ENCODE measurements at regions not wholly inside any gene's neighbourhood (a gene's known extent, or its start where the extent isn't known, plus 50 kb on each side); places are given as distances from the start of the nearest gene placed in this dataset.

DNA sequence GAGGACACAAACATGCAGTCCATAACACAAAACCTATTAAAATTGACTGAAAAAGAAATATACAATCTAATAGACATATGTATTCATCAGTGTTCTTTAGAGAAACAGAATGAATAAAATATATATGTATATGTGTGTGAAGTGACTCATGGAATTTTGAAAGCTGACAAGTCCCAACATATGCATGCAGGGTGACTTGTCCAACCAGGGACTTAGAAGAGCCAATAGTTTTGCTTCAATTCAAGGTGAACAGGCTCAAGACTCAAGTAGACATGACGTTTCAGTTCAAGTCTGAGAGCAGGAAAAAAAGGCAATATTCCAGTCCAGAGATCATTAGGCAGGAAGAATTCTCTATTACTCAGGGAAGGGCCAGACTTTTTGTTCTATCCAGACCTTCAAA is 271.2 kb upstream of the SETBP1 start:
- CTCF ChIA-PET, result no interaction called here
- no peak for TF ChIP-seq FOSL1 (IDR thresholded peaks at IDR 0.05; ENCODE audit: low read depth)
- TF ChIP-seq JUND (IDR thresholded peaks at IDR 0.05), result no peak
- TF ChIP-seq, protein P1, sequence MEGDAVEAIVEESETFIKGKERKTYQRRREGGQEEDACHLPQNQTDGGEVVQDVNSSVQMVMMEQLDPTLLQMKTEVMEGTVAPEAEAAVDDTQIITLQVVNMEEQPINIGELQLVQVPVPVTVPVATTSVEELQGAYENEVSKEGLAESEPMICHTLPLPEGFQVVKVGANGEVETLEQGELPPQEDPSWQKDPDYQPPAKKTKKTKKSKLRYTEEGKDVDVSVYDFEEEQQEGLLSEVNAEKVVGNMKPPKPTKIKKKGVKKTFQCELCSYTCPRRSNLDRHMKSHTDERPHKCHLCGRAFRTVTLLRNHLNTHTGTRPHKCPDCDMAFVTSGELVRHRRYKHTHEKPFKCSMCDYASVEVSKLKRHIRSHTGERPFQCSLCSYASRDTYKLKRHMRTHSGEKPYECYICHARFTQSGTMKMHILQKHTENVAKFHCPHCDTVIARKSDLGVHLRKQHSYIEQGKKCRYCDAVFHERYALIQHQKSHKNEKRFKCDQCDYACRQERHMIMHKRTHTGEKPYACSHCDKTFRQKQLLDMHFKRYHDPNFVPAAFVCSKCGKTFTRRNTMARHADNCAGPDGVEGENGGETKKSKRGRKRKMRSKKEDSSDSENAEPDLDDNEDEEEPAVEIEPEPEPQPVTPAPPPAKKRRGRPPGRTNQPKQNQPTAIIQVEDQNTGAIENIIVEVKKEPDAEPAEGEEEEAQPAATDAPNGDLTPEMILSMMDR (IDR thresholded peaks at IDR 0.05 in 2 of 3, conservative IDR thresholded peaks at IDR 0.05 in 1 of 3; ENCODE audit: borderline replicate concordance in 1 of 3, insufficient read depth in 1 of 3, low read depth in 2 of 3, low read length in 2 of 3), result no peak
- TF ChIP-seq POLR2A (IDR thresholded peaks at IDR 0.05; ENCODE audit: borderline replicate concordance, extremely low read depth, insufficient read depth, insufficient read length), result no peak
- no peak for TF ChIP-seq YY1 (IDR thresholded peaks at IDR 0.05; ENCODE audit: extremely low read depth, insufficient replicate concordance, low read depth, low read length)
- no peak for TF ChIP-seq SP1 (IDR thresholded peaks at IDR 0.05; ENCODE audit: low read depth)
- TF ChIP-seq, protein P2, sequence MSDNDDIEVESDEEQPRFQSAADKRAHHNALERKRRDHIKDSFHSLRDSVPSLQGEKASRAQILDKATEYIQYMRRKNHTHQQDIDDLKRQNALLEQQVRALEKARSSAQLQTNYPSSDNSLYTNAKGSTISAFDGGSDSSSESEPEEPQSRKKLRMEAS (IDR thresholded peaks at IDR 0.05), result no peak
- TF ChIP-seq, protein P3, sequence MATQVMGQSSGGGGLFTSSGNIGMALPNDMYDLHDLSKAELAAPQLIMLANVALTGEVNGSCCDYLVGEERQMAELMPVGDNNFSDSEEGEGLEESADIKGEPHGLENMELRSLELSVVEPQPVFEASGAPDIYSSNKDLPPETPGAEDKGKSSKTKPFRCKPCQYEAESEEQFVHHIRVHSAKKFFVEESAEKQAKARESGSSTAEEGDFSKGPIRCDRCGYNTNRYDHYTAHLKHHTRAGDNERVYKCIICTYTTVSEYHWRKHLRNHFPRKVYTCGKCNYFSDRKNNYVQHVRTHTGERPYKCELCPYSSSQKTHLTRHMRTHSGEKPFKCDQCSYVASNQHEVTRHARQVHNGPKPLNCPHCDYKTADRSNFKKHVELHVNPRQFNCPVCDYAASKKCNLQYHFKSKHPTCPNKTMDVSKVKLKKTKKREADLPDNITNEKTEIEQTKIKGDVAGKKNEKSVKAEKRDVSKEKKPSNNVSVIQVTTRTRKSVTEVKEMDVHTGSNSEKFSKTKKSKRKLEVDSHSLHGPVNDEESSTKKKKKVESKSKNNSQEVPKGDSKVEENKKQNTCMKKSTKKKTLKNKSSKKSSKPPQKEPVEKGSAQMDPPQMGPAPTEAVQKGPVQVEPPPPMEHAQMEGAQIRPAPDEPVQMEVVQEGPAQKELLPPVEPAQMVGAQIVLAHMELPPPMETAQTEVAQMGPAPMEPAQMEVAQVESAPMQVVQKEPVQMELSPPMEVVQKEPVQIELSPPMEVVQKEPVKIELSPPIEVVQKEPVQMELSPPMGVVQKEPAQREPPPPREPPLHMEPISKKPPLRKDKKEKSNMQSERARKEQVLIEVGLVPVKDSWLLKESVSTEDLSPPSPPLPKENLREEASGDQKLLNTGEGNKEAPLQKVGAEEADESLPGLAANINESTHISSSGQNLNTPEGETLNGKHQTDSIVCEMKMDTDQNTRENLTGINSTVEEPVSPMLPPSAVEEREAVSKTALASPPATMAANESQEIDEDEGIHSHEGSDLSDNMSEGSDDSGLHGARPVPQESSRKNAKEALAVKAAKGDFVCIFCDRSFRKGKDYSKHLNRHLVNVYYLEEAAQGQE (IDR thresholded peaks at IDR 0.05; ENCODE audit: low read depth), result no peak
- TF ChIP-seq, protein P4, sequence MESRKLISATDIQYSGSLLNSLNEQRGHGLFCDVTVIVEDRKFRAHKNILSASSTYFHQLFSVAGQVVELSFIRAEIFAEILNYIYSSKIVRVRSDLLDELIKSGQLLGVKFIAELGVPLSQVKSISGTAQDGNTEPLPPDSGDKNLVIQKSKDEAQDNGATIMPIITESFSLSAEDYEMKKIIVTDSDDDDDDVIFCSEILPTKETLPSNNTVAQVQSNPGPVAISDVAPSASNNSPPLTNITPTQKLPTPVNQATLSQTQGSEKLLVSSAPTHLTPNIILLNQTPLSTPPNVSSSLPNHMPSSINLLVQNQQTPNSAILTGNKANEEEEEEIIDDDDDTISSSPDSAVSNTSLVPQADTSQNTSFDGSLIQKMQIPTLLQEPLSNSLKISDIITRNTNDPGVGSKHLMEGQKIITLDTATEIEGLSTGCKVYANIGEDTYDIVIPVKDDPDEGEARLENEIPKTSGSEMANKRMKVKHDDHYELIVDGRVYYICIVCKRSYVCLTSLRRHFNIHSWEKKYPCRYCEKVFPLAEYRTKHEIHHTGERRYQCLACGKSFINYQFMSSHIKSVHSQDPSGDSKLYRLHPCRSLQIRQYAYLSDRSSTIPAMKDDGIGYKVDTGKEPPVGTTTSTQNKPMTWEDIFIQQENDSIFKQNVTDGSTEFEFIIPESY (IDR thresholded peaks at IDR 0.05; ENCODE audit: extremely low read depth, insufficient replicate concordance, low read length), result no peak
- no peak for TF ChIP-seq TCF7L2 (IDR thresholded peaks at IDR 0.05; ENCODE audit: borderline replicate concordance, extremely low read depth, insufficient read depth, insufficient read length)
- no peak for TF ChIP-seq ZNF274 (IDR thresholded peaks at IDR 0.05; ENCODE audit: low read depth, low read length)
- TF ChIP-seq CEBPB (IDR thresholded peaks at IDR 0.05; ENCODE audit: low read depth), result no peak
- no peak for TF ChIP-seq ZFX (IDR thresholded peaks at IDR 0.05)
- no peak for TF ChIP-seq RAD21 (IDR thresholded peaks at IDR 0.05; ENCODE audit: low read depth)
- no peak for TF ChIP-seq SIN3A (IDR thresholded peaks at IDR 0.05; ENCODE audit: low read depth)
- no peak for TF ChIP-seq EGR1 (IDR thresholded peaks at IDR 0.05; ENCODE audit: low read depth)
- RAD21 ChIA-PET (ENCODE audit: low non-redundant PET in 1 of 2, low total read pairs in 2 of 2, uncharacterized antibody in 2 of 2, unreplicated experiment in 2 of 2), result no interaction called here
- Histone ChIP-seq H3K9ac (ENCODE audit: low read length) (no peak overlapping the region), H3K4me2 (ENCODE audit: low read length) (no peak overlapping the region), H3K9me3 (ENCODE audit: control insufficient read depth in 1 of 2, insufficient read depth in 1 of 2, low read depth in 1 of 2, low read length in 2 of 2) (peaks cover 5 to 22% of the 10 kb centered on the region in 2 experiments; a peak in 1 of 4 replicates), H3K9me2 (ENCODE audit: insufficient read depth) (no peaks in the 10 kb centered on the region), H3K27me3 (ENCODE audit: insufficient read depth, low read length) (no peaks in the 10 kb centered on the region), H3K4me3 (replicated peaks in 1 of 2; ENCODE audit: low read depth in 1 of 2, low read length in 2 of 2) (no peak overlapping the region), H2AFZ (ENCODE audit: low read depth, low read length, poor library complexity, severe bottlenecking) (no peak overlapping the region), H3K79me2 (ENCODE audit: insufficient read depth, low read length) (no peaks in the 10 kb centered on the region), H4K20me1 (ENCODE audit: insufficient read depth) (no peaks in the 10 kb centered on the region), H3K36me3 (ENCODE audit: control insufficient read depth in 1 of 2, insufficient read depth in 2 of 2, low read length in 2 of 2) (no peaks in the 10 kb centered on the region), H3K4me1 (ENCODE audit: control insufficient read depth in 1 of 2, insufficient read depth in 2 of 2, low read length in 2 of 2) (no peaks in the 10 kb centered on the region), H3K27ac (ENCODE audit: low read depth, low read length) (no peak overlapping the region)
- DNase-seq (ENCODE audit: low read depth, low spot score), result no peak
- intact Hi-C loops (cut with micrococcal nuclease), result no loop called here
- BruUV-seq (replicated peaks), result no TSS peak
- ATAC-seq, result no peak
- POLR2A ChIA-PET, result no interaction called here

Measured in HCT116 (cell line).